PFSK-1 (cell line): ENCODE measurements at regions not wholly inside any gene's neighbourhood (a gene's known extent, or its start where the extent isn't known, plus 50 kb on each side); places are given as distances from the start of the nearest gene placed in this dataset.

Experiments used
- FOXP2 ChIP-seq: optimal IDR thresholded peaks from 2 replicates; pipeline ENCODE3; 2011; ENCODE audit warnings: borderline replicate concordance, control low read depth, inconsistent platforms; ENCODE audit not compliant: insufficient read depth; ENCODE audit errors: extremely low read length, extremely low read depth
- POLR2AphosphoS5 ChIP-seq: IDR thresholded peaks from 2 replicates; pipeline ENCODE4 v1.6.1; 2012; ENCODE audit warnings: low read depth, mild to moderate bottlenecking, control low read depth, low read length, moderate library complexity
- SIN3A ChIP-seq: IDR thresholded peaks from 2 replicates; pipeline ENCODE4 v1.6.1; 2012; ENCODE audit warnings: mild to moderate bottlenecking, low read length, moderate library complexity, borderline replicate concordance; ENCODE audit not compliant: insufficient read depth
- TAF1 ChIP-seq: IDR thresholded peaks from 2 replicates; pipeline ENCODE4 v1.6.1; 2012; ENCODE audit warnings: low read length, control low read depth, borderline replicate concordance; ENCODE audit not compliant: insufficient read depth
- TF ChIP-seq, protein P1 (sequence below), 2 experiments: IDR thresholded peaks; 2 replicates each; pipeline versions ENCODE4 v1.6.1 to v1.8.0; 2011 to 2012; ENCODE audit warnings: low read depth in 2 of 2, low read length in 2 of 2, control low read depth in 1 of 2, inconsistent platforms in 1 of 2, mild to moderate bottlenecking in 1 of 2, moderate library complexity in 1 of 2; ENCODE audit not compliant: insufficient read depth in 1 of 2

DNA sequence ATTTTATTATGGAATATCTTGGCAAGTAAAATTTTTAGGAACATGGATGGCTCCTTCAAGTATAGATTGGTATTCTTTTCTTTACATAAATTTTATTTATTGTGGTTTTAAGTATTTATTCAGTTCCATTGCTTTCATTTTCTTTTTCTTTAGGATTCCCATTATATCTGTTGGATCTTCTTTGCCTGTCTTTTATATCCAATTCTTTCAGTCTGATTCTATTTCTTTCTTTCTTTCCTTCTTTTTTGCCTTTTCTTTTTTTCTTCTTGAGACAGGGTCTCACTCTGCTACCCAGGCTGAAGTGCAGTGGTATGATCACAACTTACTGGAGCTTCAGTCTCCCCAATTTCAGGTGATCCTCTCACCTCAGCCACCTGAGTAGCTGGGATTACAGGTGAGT, 74.2 kb upstream of the GLI3 start:
- TF ChIP-seq SIN3A (no peak), POLR2AphosphoS5 (no peak), FOXP2 (no peak), TAF1 (no peak)
- TF ChIP-seq, protein P1, sequence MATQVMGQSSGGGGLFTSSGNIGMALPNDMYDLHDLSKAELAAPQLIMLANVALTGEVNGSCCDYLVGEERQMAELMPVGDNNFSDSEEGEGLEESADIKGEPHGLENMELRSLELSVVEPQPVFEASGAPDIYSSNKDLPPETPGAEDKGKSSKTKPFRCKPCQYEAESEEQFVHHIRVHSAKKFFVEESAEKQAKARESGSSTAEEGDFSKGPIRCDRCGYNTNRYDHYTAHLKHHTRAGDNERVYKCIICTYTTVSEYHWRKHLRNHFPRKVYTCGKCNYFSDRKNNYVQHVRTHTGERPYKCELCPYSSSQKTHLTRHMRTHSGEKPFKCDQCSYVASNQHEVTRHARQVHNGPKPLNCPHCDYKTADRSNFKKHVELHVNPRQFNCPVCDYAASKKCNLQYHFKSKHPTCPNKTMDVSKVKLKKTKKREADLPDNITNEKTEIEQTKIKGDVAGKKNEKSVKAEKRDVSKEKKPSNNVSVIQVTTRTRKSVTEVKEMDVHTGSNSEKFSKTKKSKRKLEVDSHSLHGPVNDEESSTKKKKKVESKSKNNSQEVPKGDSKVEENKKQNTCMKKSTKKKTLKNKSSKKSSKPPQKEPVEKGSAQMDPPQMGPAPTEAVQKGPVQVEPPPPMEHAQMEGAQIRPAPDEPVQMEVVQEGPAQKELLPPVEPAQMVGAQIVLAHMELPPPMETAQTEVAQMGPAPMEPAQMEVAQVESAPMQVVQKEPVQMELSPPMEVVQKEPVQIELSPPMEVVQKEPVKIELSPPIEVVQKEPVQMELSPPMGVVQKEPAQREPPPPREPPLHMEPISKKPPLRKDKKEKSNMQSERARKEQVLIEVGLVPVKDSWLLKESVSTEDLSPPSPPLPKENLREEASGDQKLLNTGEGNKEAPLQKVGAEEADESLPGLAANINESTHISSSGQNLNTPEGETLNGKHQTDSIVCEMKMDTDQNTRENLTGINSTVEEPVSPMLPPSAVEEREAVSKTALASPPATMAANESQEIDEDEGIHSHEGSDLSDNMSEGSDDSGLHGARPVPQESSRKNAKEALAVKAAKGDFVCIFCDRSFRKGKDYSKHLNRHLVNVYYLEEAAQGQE (IDR thresholded peaks at IDR 0.05; ENCODE audit: insufficient read depth in 1 of 2, low read depth in 2 of 2, low read length in 2 of 2), result no peak

GRCh38 chr7:42292991-42293521, 56.0 kb upstream of the GLI3 start:
- TF ChIP-seq FOXP2 (no peak), TAF1 (no peak), POLR2AphosphoS5 (no peak), SIN3A (no peak)
- TF ChIP-seq, protein P1 (IDR thresholded peaks at IDR 0.05; ENCODE audit: insufficient read depth in 1 of 2, low read depth in 2 of 2, low read length in 2 of 2), result no peak

- TF ChIP-seq, protein P1 (IDR thresholded peaks at IDR 0.05; ENCODE audit: insufficient read depth in 1 of 2, low read depth in 2 of 2, low read length in 2 of 2), result no peak
- TF ChIP-seq FOXP2 (no peak), SIN3A (no peak), POLR2AphosphoS5 (no peak), TAF1 (no peak)
Measured at GRCh38 chr7:42289473-42289872, 52.5 kb upstream of the GLI3 start.
